Ishikawa (cell line): ENCODE measurements at regions not wholly inside any gene's neighbourhood (a gene's known extent, or its start where the extent isn't known, plus 50 kb on each side); places are given as distances from the start of the nearest gene placed in this dataset.

Experiments
- CEBPB ChIP-seq: IDR thresholded peaks from 2 replicates; pipeline ENCODE4 v1.6.1; 2012
- CREB1 ChIP-seq: IDR thresholded peaks from 2 replicates; pipeline ENCODE4 v1.6.1; 2012; ENCODE audit warnings: low read depth
- EGR1 ChIP-seq: IDR thresholded peaks from 2 replicates; pipeline ENCODE4 v1.6.1; 2012
- EP300 ChIP-seq: IDR thresholded peaks from 2 replicates; pipeline ENCODE4 v1.6.1; 2012; ENCODE audit warnings: borderline replicate concordance
- FOXM1 ChIP-seq: IDR thresholded peaks from 2 replicates; pipeline ENCODE4 v1.6.1; 2012; ENCODE audit warnings: low read depth, borderline replicate concordance
- MAX ChIP-seq: IDR thresholded peaks from 2 replicates; pipeline ENCODE4 v1.6.1; 2012
- NFIC ChIP-seq: IDR thresholded peaks from 2 replicates; pipeline ENCODE4 v1.6.1; 2012
- RAD21 ChIP-seq: IDR thresholded peaks from 2 replicates; pipeline ENCODE4 v1.6.1; 2012; ENCODE audit warnings: low read depth
- REST ChIP-seq: IDR thresholded peaks from 2 replicates; pipeline ENCODE4 v1.6.1; 2012; ENCODE audit warnings: low read depth, mild to moderate bottlenecking
- TAF1 ChIP-seq: IDR thresholded peaks from 2 replicates; pipeline ENCODE4 v1.6.1; 2012; ENCODE audit warnings: low read depth, mild to moderate bottlenecking
- TCF12 ChIP-seq: IDR thresholded peaks from 2 replicates; pipeline ENCODE4 v1.6.1; 2012; ENCODE audit warnings: low read depth
- TEAD4 ChIP-seq: IDR thresholded peaks from 2 replicates; pipeline ENCODE4 v1.6.1; 2012
- USF1 ChIP-seq: IDR thresholded peaks from 2 replicates; pipeline ENCODE4 v1.6.1; 2012
- YY1 ChIP-seq: IDR thresholded peaks from 2 replicates; pipeline ENCODE4 v1.6.1; 2012; ENCODE audit warnings: low read depth
- ZBTB7A ChIP-seq: IDR thresholded peaks from 2 replicates; pipeline ENCODE4 v1.6.1; 2012; ENCODE audit warnings: low read depth

- TF ChIP-seq MAX (no peak), TAF1 (no peak), RAD21 (no peak)
Measured at GRCh38 chr9:22722492-22722891, 275.9 kb downstream of the DMRTA1 start.

- TF ChIP-seq RAD21 (no peak), EP300 (no peak), TEAD4 (no peak), NFIC (no peak), TCF12 (no peak), YY1 (no peak), CREB1 (no peak), CEBPB (no peak), USF1 (no peak), REST (no peak), TAF1 (no peak), EGR1 (no peak), ZBTB7A (no peak), MAX (no peak), FOXM1 (no peak)
Measured at GRCh38 chr9:22731786-22732185, 285.2 kb downstream of the DMRTA1 start.

GRCh38 chr9:22739712-22740111, 293.1 kb downstream of the DMRTA1 start:
- TF ChIP-seq TCF12: no peak
- no peak for TF ChIP-seq TEAD4
- no peak for TF ChIP-seq EGR1
- TF ChIP-seq ZBTB7A: no peak
- TF ChIP-seq CREB1: no peak
- no peak for TF ChIP-seq EP300
- no peak for TF ChIP-seq YY1
- TF ChIP-seq TAF1: no peak
- TF ChIP-seq REST: no peak
- no peak for TF ChIP-seq CEBPB

GRCh38 chr9:22740781-22741180, 294.2 kb downstream of the DMRTA1 start:
- TF ChIP-seq YY1 (no peak), EGR1 (no peak), CREB1 (no peak), FOXM1 (no peak), TEAD4 (no peak)

- TF ChIP-seq CEBPB (no peak), EGR1 (no peak), CREB1 (no peak), TAF1 (no peak), TCF12 (no peak), FOXM1 (no peak), MAX (no peak), ZBTB7A (no peak), NFIC (no peak), EP300 (no peak)
Measured at GRCh38 chr9:22742401-22742800, 295.8 kb downstream of the DMRTA1 start.

- TF ChIP-seq EGR1 (no peak), EP300 (no peak), NFIC (no peak), YY1 (no peak), REST (no peak), TEAD4 (no peak), CREB1 (no peak)
Measured at GRCh38 chr9:22773501-22774220, 327.0 kb downstream of the DMRTA1 start.
